Choroid plexus epithelial cell (primary cell): ENCODE measurements at regions not wholly inside any gene's neighbourhood (a gene's known extent, or its start where the extent isn't known, plus 50 kb on each side); places are given as distances from the start of the nearest gene placed in this dataset.

Source experiments
- DNase-seq: peaks from one replicate; pipeline ENCODE4 v3.0.0-alpha.2; 2010; ENCODE audit warnings: low read depth
- H3K4me3 ChIP-seq: 2 replicates; pipeline ENCODE4 v1.5.1; 2011; ENCODE audit warnings: low read depth, mild to moderate bottlenecking, control low read depth, low read length, moderate library complexity
- CTCF ChIP-seq: conservative IDR thresholded peaks from 2 replicates; pipeline ENCODE4 v1.5.1; 2011; ENCODE audit warnings: low read depth, mild to moderate bottlenecking, control low read depth, inconsistent platforms, low read length, moderate library complexity

GRCh38 chr2:143885461-143885860 is 634.5 kb downstream of the ZEB2 start:
- DNase-seq: no peak
- H3K4me3 ChIP-seq: no peak overlapping the region
- TF ChIP-seq CTCF: no peak

GRCh38 chr2:143881246-143881645 is 638.7 kb downstream of the ZEB2 start:
- no peak overlapping the region for H3K4me3 ChIP-seq
- TF ChIP-seq CTCF: no peak
- DNase-seq: no peak

GRCh38 chr2:143877876-143878530 is 641.9 kb downstream of the ZEB2 start:
- no peak for DNase-seq
- H3K4me3 ChIP-seq: no peak overlapping the region
- no peak for TF ChIP-seq CTCF

- DNase-seq: no peak
- no peak overlapping the region for H3K4me3 ChIP-seq
- no peak for TF ChIP-seq CTCF
Observed at GRCh38 chr2:143877056-143877455, 642.9 kb downstream of the ZEB2 start.

GRCh38 chr2:143875295-143876233 is 644.4 kb downstream of the ZEB2 start:
- no peak overlapping the region for H3K4me3 ChIP-seq
- no peak for TF ChIP-seq CTCF
- DNase-seq: no peak

GRCh38 chr2:143873886-143874285 is 646.0 kb downstream of the ZEB2 start:
- TF ChIP-seq CTCF: no peak
- no peak for DNase-seq
- H3K4me3 ChIP-seq: no peak overlapping the region
